Ishikawa (cell line): ENCODE measurements at regions not wholly inside any gene's neighbourhood (a gene's known extent, or its start where the extent isn't known, plus 50 kb on each side); places are given as distances from the start of the nearest gene placed in this dataset.

Experiments
- NFIC ChIP-seq: IDR thresholded peaks from 2 replicates; pipeline ENCODE4 v1.6.1; 2012
- REST ChIP-seq: IDR thresholded peaks from 2 replicates; pipeline ENCODE4 v1.6.1; 2012; ENCODE audit warnings: low read depth, mild to moderate bottlenecking
- TAF1 ChIP-seq: IDR thresholded peaks from 2 replicates; pipeline ENCODE4 v1.6.1; 2012; ENCODE audit warnings: low read depth, mild to moderate bottlenecking
- TCF12 ChIP-seq: IDR thresholded peaks from 2 replicates; pipeline ENCODE4 v1.6.1; 2012; ENCODE audit warnings: low read depth

- no peak for TF ChIP-seq TCF12
- no peak for TF ChIP-seq REST
- no peak for TF ChIP-seq TAF1
- no peak for TF ChIP-seq NFIC
Observed at GRCh38 chr2:186426153-186427016, 59.7 kb upstream of the ZC3H15 start.
